Heart left ventricle (tissue), 16 donors: ENCODE measurements at regions not wholly inside any gene's neighbourhood (a gene's known extent, or its start where the extent isn't known, plus 50 kb on each side); places are given as distances from the start of the nearest gene placed in this dataset.

Experiments used
- ATAC-seq, 4 donors: fragments of 200-7000 bp; cut with Tn5 transposase; one replicate each; pipeline ENCODE4 v1.9.1; 2020 to 2022; ENCODE audit warnings: moderate library complexity in 4 of 4, mild to moderate bottlenecking in 3 of 4, moderate number of reproducible peaks in 1 of 4
- DNase-seq, 5 donors: peaks; one replicate each; pipeline ENCODE4 v3.0.0-alpha.2; 2020
- H3K27ac ChIP-seq, 12 donors: fragments of 200-600 bp; sonication (generic) in 4 of 12; one replicate each; pipeline versions ENCODE4 v1.5.0 to v1.8.0; 2016 to 2022; ENCODE audit warnings: mild to moderate bottlenecking in 2 of 12
- H3K27me3 ChIP-seq, 9 donors: fragments of 200-600 bp; sonication (generic) in 2 of 9; one replicate each; pipeline versions ENCODE4 v1.5.1 to v1.8.0; 2016 to 2022; ENCODE audit warnings: mild to moderate bottlenecking in 3 of 9
- H3K36me3 ChIP-seq, 9 donors: fragments of 200-600 bp; sonication (generic) in 2 of 9; one replicate each; pipeline versions ENCODE4 v1.5.0 to v1.8.0; 2018 to 2022; ENCODE audit warnings: mild to moderate bottlenecking in 2 of 9
- H3K4me1 ChIP-seq, 12 donors: fragments of 200-600 bp; sonication (generic) in 4 of 12; one replicate each; pipeline versions ENCODE4 v1.5.0 to v1.8.0; 2016 to 2022; ENCODE audit warnings: mild to moderate bottlenecking in 3 of 12
- H3K4me3 ChIP-seq, 12 donors: fragments of 200-600 bp; sonication (generic) in 4 of 12; one replicate each; pipeline versions ENCODE4 v1.5.0 to v1.8.0; 2017 to 2022; ENCODE audit warnings: mild to moderate bottlenecking in 9 of 12, moderate library complexity in 4 of 12
- H3K9me3 ChIP-seq, 12 donors: fragments of 200-600 bp; sonication (generic) in 4 of 12; one replicate each; pipeline versions ENCODE4 v1.5.0 to v1.8.0; 2016 to 2022; ENCODE audit warnings: mild to moderate bottlenecking in 1 of 12
- POLR2A ChIP-seq, 2 donors: fragments of 450-650 bp; IDR thresholded peaks; one replicate each; pipeline ENCODE4 v1.6.1; 2017; ENCODE audit warnings: antibody characterized with exemption in 2 of 2, mild to moderate bottlenecking in 2 of 2, moderate library complexity in 2 of 2
- WGBS, 4 donors: extraction: QIAGEN DNeasy Blood & Tissue Kit in 2 of 4; methylation state at CpG; one replicate each; pipeline versions ENCODE4 v1.1.5 to v1.1.7; 2013 to 2018; 5-methylcytosine and 5-hydroxymethylcytosine counted together
- intact Hi-C, 10 donors: fragments of 100-400 bp; cut with DNase I; formaldehyde crosslinking; loops; one replicate each; pipeline versions ENCODE4 v1.11.1 to v1.14.2; 2022
- TF ChIP-seq, protein P1 (sequence below), 12 donors: fragments of 200-600 bp; sonication (generic) in 4 of 12; IDR thresholded peaks; one replicate each; pipeline versions ENCODE4 v1.5.0 to v1.8.0; 2018 to 2022; ENCODE audit warnings: antibody characterized with exemption in 12 of 12, mild to moderate bottlenecking in 5 of 12
- donor health status: ischemic (EF 13 %, LVEDD 7.1; RV severe dilation, severe dysfunction).
- donor health status: healthy with polysubstance abuse.
- donor health status: DM: no; HTN: yes; CAD: no.
- donor health status: DM: no; HTN: no; CAD: no.
- donor health status: ischemic (EF 25% LVEDD 6.9; RV normal size, moderate dysfunction).
- donor health status: ischemic (EF 25% LVEDD 5.7; RV mildly dilated, moderate dysfunction).
- donor health status: healthy.
- donor health status: DM: yes; HTN: yes; CAD: no.
- donor health status: ischemic (EF 35%, LVEDD 5.7; RV mildly dilated, moderate dysfunction).
- donor health status: nonischemic (EF 11% LVEDD 7.7; RV severe dilation, severe dysfunction).
- donor health status: DM: yes; HTN: yes; CAD: no.
- donor health status: PGD.
- donor health status: ischemic (EF 29% LVEDD 5.4; RV normal size, mild dysfunction).
- donor health status: nonischemic (EF 23%, LVEDD 6.1; RV moderate dilation, normal function).

DNA sequence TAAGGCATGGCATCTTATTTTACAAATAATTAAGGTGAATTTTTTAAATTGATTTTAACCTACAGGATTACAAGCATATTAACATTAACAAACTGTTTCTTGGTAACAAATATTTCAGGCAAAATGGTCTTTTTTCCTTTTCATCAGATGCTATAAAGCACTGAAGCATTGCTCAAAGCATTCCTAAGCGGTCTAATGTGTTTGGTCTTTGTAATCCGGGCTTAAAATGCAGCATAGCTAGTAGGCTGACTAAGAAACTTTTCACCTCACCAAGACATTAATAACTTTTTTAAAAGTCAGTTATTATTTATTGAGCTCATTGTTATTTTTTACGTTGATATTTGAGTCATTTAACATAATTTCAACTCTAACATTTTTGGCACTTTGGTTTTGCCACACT is 538.8 kb upstream of the SLC39A10 start:
- no peaks in the 10 kb centered on the region for H3K27me3 ChIP-seq
- H3K27ac ChIP-seq = no peak overlapping the region
- no peaks in the 10 kb centered on the region for H3K36me3 ChIP-seq
- H3K4me1 ChIP-seq = no peaks in the 10 kb centered on the region
- TF ChIP-seq, protein P1, sequence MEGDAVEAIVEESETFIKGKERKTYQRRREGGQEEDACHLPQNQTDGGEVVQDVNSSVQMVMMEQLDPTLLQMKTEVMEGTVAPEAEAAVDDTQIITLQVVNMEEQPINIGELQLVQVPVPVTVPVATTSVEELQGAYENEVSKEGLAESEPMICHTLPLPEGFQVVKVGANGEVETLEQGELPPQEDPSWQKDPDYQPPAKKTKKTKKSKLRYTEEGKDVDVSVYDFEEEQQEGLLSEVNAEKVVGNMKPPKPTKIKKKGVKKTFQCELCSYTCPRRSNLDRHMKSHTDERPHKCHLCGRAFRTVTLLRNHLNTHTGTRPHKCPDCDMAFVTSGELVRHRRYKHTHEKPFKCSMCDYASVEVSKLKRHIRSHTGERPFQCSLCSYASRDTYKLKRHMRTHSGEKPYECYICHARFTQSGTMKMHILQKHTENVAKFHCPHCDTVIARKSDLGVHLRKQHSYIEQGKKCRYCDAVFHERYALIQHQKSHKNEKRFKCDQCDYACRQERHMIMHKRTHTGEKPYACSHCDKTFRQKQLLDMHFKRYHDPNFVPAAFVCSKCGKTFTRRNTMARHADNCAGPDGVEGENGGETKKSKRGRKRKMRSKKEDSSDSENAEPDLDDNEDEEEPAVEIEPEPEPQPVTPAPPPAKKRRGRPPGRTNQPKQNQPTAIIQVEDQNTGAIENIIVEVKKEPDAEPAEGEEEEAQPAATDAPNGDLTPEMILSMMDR (IDR thresholded peaks at IDR 0.05) = no peak
- TF ChIP-seq POLR2A (IDR thresholded peaks at IDR 0.05) = no peak
- ATAC-seq (no peak), DNase-seq (no peak)
- 79 to 86% (median 83%) methylated on average over 3 of the region's 3 CpGs for WGBS, 4 donors
- intact Hi-C loops = no loop called here
- no peaks in the 10 kb centered on the region for H3K9me3 ChIP-seq
- no peak overlapping the region for H3K4me3 ChIP-seq

DNA sequence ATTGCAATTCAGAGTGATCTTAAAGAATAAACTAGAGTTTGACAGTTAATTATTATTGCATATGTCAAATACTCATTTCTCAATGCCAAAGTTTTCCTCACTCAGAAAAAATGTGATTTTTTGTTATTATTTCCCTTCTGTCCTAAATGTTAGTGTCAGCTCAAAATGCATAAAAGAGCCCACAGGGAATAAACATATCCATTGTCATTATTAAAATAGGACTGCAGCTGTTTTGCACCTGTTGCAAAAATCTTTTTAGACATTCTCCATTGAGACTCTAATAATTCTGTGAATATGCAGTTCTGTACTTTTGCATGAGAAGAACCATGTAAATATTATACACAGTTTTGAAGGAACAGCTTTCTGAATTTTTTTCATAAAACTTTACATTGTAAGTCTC is 540.0 kb upstream of the SLC39A10 start:
- TF ChIP-seq POLR2A (IDR thresholded peaks at IDR 0.05) = no peak
- TF ChIP-seq, protein P1 (IDR thresholded peaks at IDR 0.05) = no peak
- intact Hi-C loops = no loop called here

DNA sequence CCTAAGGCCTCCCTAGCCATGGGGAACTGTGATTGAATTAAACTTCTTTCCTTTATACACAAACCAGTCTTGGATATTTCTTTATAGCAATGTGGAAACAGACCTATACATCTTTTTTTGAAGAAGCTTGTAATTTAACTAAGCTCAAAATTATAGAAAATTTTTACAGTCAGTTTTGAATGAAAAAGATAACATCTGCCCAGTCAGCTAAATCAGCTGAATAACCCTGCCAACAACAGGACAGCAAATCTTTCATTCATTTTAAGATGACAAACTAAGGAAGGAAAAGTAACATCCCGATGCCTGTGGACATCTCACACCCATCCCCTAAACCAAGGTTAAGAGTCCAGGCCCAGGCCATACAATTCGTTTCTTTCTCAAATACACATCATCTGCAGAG is 541.3 kb upstream of the SLC39A10 start:
- WGBS, 4 donors = 12 to 39% (median 27%) methylated on average over 2 of the region's 2 CpGs
- no peaks in the 10 kb centered on the region for H3K4me1 ChIP-seq
- TF ChIP-seq, protein P1 (IDR thresholded peaks at IDR 0.05) = no peak
- no peak for TF ChIP-seq POLR2A (IDR thresholded peaks at IDR 0.05)
- no peak overlapping the region for H3K27ac ChIP-seq
- intact Hi-C loops = no loop called here
- H3K4me3 ChIP-seq = no peak overlapping the region
- ATAC-seq (no peak), DNase-seq (no peak)
- no peaks in the 10 kb centered on the region for H3K27me3 ChIP-seq
- peaks cover 0 to 15% (median 0%) of the 10 kb centered on the region in 12 donors for H3K9me3 ChIP-seq
- H3K36me3 ChIP-seq = no peaks in the 10 kb centered on the region

More for the DNA sequence above, 540.0 kb upstream of the SLC39A10 start:
- Histone ChIP-seq H3K4me3 (no peak overlapping the region), H3K27me3 (no peaks in the 10 kb centered on the region), H3K9me3 (peaks cover 0 to 5% (median 0%) of the 10 kb centered on the region in 12 donors), H3K36me3 (no peaks in the 10 kb centered on the region), H3K27ac (no peak overlapping the region), H3K4me1 (no peaks in the 10 kb centered on the region)
- ATAC-seq = no peak
- no peak for DNase-seq

DNA sequence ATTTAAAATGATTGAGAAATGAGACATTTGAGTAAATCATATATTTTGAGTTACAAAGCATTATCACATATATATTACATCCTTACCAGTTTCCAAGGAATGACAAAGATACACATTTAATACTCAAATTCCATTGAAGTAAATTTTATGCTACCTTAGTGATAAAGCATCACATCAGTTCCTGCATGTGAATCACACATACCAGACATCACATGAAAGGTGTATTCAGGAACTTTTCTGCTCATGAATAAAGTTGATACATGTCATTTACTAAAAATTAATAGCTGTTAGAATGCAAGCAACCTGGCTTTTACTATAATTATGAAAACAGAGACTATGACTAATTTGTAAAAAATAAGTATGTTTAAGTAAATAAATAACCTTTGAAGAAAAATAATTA is 548.8 kb upstream of the SLC39A10 start:
- Histone ChIP-seq H3K9me3 (peaks cover 0 to 17% (median 0%) of the 10 kb centered on the region in 12 donors), H3K27ac (no peak overlapping the region), H3K27me3 (no peaks in the 10 kb centered on the region), H3K4me1 (no peaks in the 10 kb centered on the region), H3K4me3 (no peak overlapping the region), H3K36me3 (no peaks in the 10 kb centered on the region)
- DNase-seq (no peak), ATAC-seq (no peak)
- TF ChIP-seq, protein P1 (IDR thresholded peaks at IDR 0.05) = no peak
- no peak for TF ChIP-seq POLR2A (IDR thresholded peaks at IDR 0.05)
- intact Hi-C loops = no loop called here
